Peyer's patch (tissue), 4 donors: ENCODE measurements at regions not wholly inside any gene's neighbourhood (a gene's known extent, or its start where the extent isn't known, plus 50 kb on each side); places are given as distances from the start of the nearest gene placed in this dataset.

Source experiments
- CTCF ChIP-seq, 6 experiments: fragments of 450-650 bp in 4 of 6; fragments of 200-600 bp in 2 of 6; sonication (generic) in 1 of 6; IDR thresholded peaks; one replicate each; pipeline ENCODE4 v1.5.1; 2017 to 2019; ENCODE audit warnings: antibody characterized with exemption in 6 of 6, mild to moderate bottlenecking in 3 of 6, moderate library complexity in 1 of 6
- POLR2A ChIP-seq, 2 donors: fragments of 450-650 bp; IDR thresholded peaks; one replicate each; pipeline ENCODE4 v1.5.1; 2017; ENCODE audit warnings: antibody characterized with exemption in 2 of 2, mild to moderate bottlenecking in 2 of 2, moderate library complexity in 2 of 2

- TF ChIP-seq POLR2A (IDR thresholded peaks at IDR 0.05), result no peak
- TF ChIP-seq CTCF (IDR thresholded peaks at IDR 0.05), result no peak
These were observed 163.4 kb upstream of the SYN3 start for GRCh38 chr22:33221568-33221967.
